K562 (cell line): ENCODE measurements at regions not wholly inside any gene's neighbourhood (a gene's known extent, or its start where the extent isn't known, plus 50 kb on each side); places are given as distances from the start of the nearest gene placed in this dataset.

Experiments
- ATAC-seq: fragments of 200-7000 bp; cut with Tn5 transposase; 3 replicates; pipeline ENCODE4 v1.9.1; 2020; ENCODE audit warnings: moderate library complexity
- BruUV-seq: library from RNA; stranded (reverse); fragments of 400-500 nt; replicated peaks from 2 replicates; lab custom pipeline; 2021; lab: Mats Ljungman, UMichigan
- CTCF ChIA-PET: fragments of 300-600 bp; formaldehyde crosslinking; extraction: SDS; loops from one replicate; lab custom pipeline; 2021; ENCODE audit warnings: low intra/inter-chr PET ratio; lab: Yijun Ruan, JAX
- POLR2A ChIA-PET: fragments of 300-600, 350-650 bp; sonication (Branson Sonifier 250); formaldehyde crosslinking; extraction: SDS; loops from one replicate; lab custom pipeline; 2021; ENCODE audit warnings: antibody characterized with exemption, inconsistent platforms; lab: Yijun Ruan, JAX
- DNase-seq, 4 experiments: peaks; one replicate each; pipeline versions ENCODE4 v3.0.0 to v3.0.0-alpha.2; 2011 to 2018; ENCODE audit warnings: low spot score in 3 of 4, mixed read lengths in 3 of 4; ENCODE audit errors: extremely low read depth in 1 of 4
- FAIRE-seq: peaks from 2 replicates; lab custom pipeline; 2011; peaks lifted over from hg19 to GRCh38; lab: Jason Lieb, UNC
- H2AFZ ChIP-seq: 2 replicates; pipeline ENCODE4 v1.6.0; 2011; ENCODE audit warnings: low read depth, low read length, control low read depth, inconsistent platforms
- H3K27ac ChIP-seq: fragments of 200-600 bp; 3 replicates; pipeline ENCODE4 v1.8.0; 2011; ENCODE audit warnings: low read depth, mild to moderate bottlenecking, control low read depth, inconsistent platforms, low read length, moderate library complexity, mixed read lengths; ENCODE audit errors: extremely low read depth
- H3K27me3 ChIP-seq, 2 experiments: fragments of 300-600 bp in 1 of 2; 2 replicates in 1 of 2; 3 replicates in 1 of 2; pipeline versions ENCODE4 v1.6.0 to v1.8.0; 2011; ENCODE audit warnings: inconsistent platforms in 2 of 2, low read length in 2 of 2, mild to moderate bottlenecking in 1 of 2, mixed read lengths in 1 of 2, moderate library complexity in 1 of 2; ENCODE audit not compliant: control insufficient read depth in 2 of 2, insufficient read depth in 2 of 2
- H3K36me3 ChIP-seq: fragments of 300-600 bp; 3 replicates; pipeline ENCODE4 v1.8.0; 2011; ENCODE audit warnings: mild to moderate bottlenecking, low read length, inconsistent platforms; ENCODE audit not compliant: control insufficient read depth, insufficient read depth
- H3K4me1 ChIP-seq, 2 experiments: fragments of 200-600 bp in 1 of 2; replicated peaks in 1 of 2; 2 replicates in 1 of 2; 3 replicates in 1 of 2; pipeline versions ENCODE4 v1.5.1 to v1.8.0; 2011; ENCODE audit warnings: inconsistent platforms in 2 of 2, low read length in 2 of 2, mild to moderate bottlenecking in 1 of 2, mixed read lengths in 1 of 2, moderate library complexity in 1 of 2; ENCODE audit not compliant: control insufficient read depth in 2 of 2, insufficient read depth in 2 of 2
- H3K4me2 ChIP-seq: 2 replicates; pipeline ENCODE4 v1.6.1; 2011; ENCODE audit warnings: low read length, control low read depth, inconsistent platforms, mixed read lengths; ENCODE audit not compliant: insufficient read depth
- H3K4me3 ChIP-seq: fragments of 200-600 bp; sonication (generic), shearing (Covaris generic); 2 replicates; pipeline ENCODE4 v1.5.1; 2016; ENCODE audit warnings: control low read depth, inconsistent platforms
- H3K79me2 ChIP-seq: fragments of 200-600 bp; 3 replicates; pipeline ENCODE4 v1.8.0; 2011; ENCODE audit warnings: low read length, inconsistent platforms; ENCODE audit not compliant: control insufficient read depth, insufficient read depth
- H3K9ac ChIP-seq, 2 experiments: 2 replicates each; pipeline versions ENCODE4 v1.6.0 to v1.6.1; 2011; ENCODE audit warnings: low read depth in 2 of 2, low read length in 2 of 2, control low read depth in 1 of 2, inconsistent platforms in 1 of 2, mild to moderate bottlenecking in 1 of 2, mixed read lengths in 1 of 2; ENCODE audit not compliant: insufficient read depth in 1 of 2
- H3K9me1 ChIP-seq: one replicate; pipeline ENCODE4 v1.6.0; 2011; ENCODE audit warnings: inconsistent platforms, mild to moderate bottlenecking, low read length, moderate library complexity; ENCODE audit not compliant: control insufficient read depth, insufficient read depth
- H3K9me3 ChIP-seq: replicated peaks from 2 replicates; pipeline ENCODE4 v1.5.1; 2011; ENCODE audit warnings: low read depth, low read length, inconsistent platforms; ENCODE audit not compliant: control insufficient read depth, insufficient read depth
- H4K20me1 ChIP-seq: replicated peaks from 2 replicates; pipeline ENCODE4 v1.6.1; 2011; ENCODE audit warnings: low read length, inconsistent platforms, mixed read lengths; ENCODE audit not compliant: control insufficient read depth, insufficient read depth
- ARID1B ChIP-seq: fragments of 450-650 bp; IDR thresholded peaks from 2 replicates; pipeline ENCODE4 v1.6.1; 2016; ENCODE audit warnings: antibody characterized with exemption, mild to moderate bottlenecking, inconsistent platforms
- ATF3 ChIP-seq, 2 experiments: fragments of 450-650 bp in 1 of 2; sonication (generic) in 1 of 2; formaldehyde crosslinking in 1 of 2; IDR thresholded peaks in 1 of 2; conservative IDR thresholded peaks in 1 of 2; 2 replicates each; pipeline versions ENCODE4 v1.6.1 to v1.8.1; 2016 to 2023; ENCODE audit warnings: mild to moderate bottlenecking in 2 of 2, moderate library complexity in 2 of 2, inconsistent platforms in 1 of 2, missing genetic modification reagents in 1 of 2
- ATF7 ChIP-seq: fragments of 450-650 bp; IDR thresholded peaks from 2 replicates; pipeline ENCODE4 v1.7.1; 2014; ENCODE audit warnings: mild to moderate bottlenecking, moderate library complexity
- CEBPG ChIP-seq, 3 experiments: fragments of 200-800 bp in 1 of 3; sonication (Bioruptor generic) in 1 of 3; sonication (generic) in 1 of 3; formaldehyde crosslinking in 1 of 3; IDR thresholded peaks in 2 of 3; conservative IDR thresholded peaks in 1 of 3; 2 replicates each; pipeline versions ENCODE4 v1.6.1 to v1.8.0; 2016 to 2022; ENCODE audit warnings: missing compliant biosample characterization in 2 of 3, missing genetic modification characterization in 2 of 3, mild to moderate bottlenecking in 1 of 3, missing genetic modification reagents in 1 of 3
- FOXK1 ChIP-seq: sonication (generic); formaldehyde crosslinking; IDR thresholded peaks from 2 replicates; pipeline ENCODE4 v1.8.0; 2022; ENCODE audit warnings: missing genetic modification reagents, mild to moderate bottlenecking, borderline replicate concordance
- GTF2E2 ChIP-seq: fragments of 200-800 bp; sonication (Bioruptor generic); IDR thresholded peaks from 2 replicates; pipeline ENCODE4 v1.6.1; 2016; ENCODE audit warnings: missing genetic modification characterization, missing compliant biosample characterization
- HMGN3 ChIP-seq: IDR thresholded peaks from 2 replicates; pipeline ENCODE4 v1.6.1; 2011; ENCODE audit warnings: borderline replicate concordance, low read depth, mild to moderate bottlenecking, mixed read lengths, low read length; ENCODE audit not compliant: insufficient read length; ENCODE audit errors: extremely low read depth
- SMARCE1 ChIP-seq: fragments of 450-650 bp; IDR thresholded peaks from 2 replicates; pipeline ENCODE4 v1.7.1; 2016; ENCODE audit warnings: mild to moderate bottlenecking
- ZBED1 ChIP-seq: IDR thresholded peaks from 2 replicates; pipeline ENCODE4 v1.6.1; 2014
- ZNF318 ChIP-seq, 2 experiments: fragments of 450-650 bp; IDR thresholded peaks; 2 replicates each; pipeline ENCODE4 v1.6.1; 2016; ENCODE audit warnings: mild to moderate bottlenecking in 2 of 2, borderline replicate concordance in 1 of 2, low read depth in 1 of 2, moderate library complexity in 1 of 2
- WGBS: fragments of 100-300 bp; shearing (Covaris generic); methylation state at CpG from one replicate; pipeline ENCODE4 v1.1.6; 2016; ENCODE audit warnings: low coverage, mixed read lengths; ENCODE audit not compliant: insufficient coverage; ENCODE audit errors: missing lambda C conversion rate; 5-methylcytosine and 5-hydroxymethylcytosine counted together
- in situ Hi-C: fragments of 300-500 bp; cut with MboI; formaldehyde crosslinking; loops from 4 replicates; pipeline ENCODE4 v1.15.0; 2018; ENCODE audit warnings: inconsistent platforms, mixed read lengths
- intact Hi-C: fragments of 100-400 bp; cut with micrococcal nuclease; formaldehyde crosslinking; loops from 2 replicates; pipeline ENCODE4 v1.14.2; 2022

- Histone ChIP-seq H3K9me3 (no peaks in the 10 kb centered on the region), H3K36me3 (no peaks in the 10 kb centered on the region), H3K9me1 (no peaks in the 10 kb centered on the region), H3K9ac (no peak overlapping the region), H3K4me1 (peaks cover 0 to 8% of the 10 kb centered on the region in 2 experiments; a peak in 2 of 5 replicates), H3K27me3 (no peaks in the 10 kb centered on the region), H2AFZ (peak overlapping the region; percentile 24; the same call in 1 of the 2 replicates), H4K20me1 (no peaks in the 10 kb centered on the region), H3K4me2 (no peak overlapping the region), H3K4me3 (no peak overlapping the region), H3K79me2 (no peaks in the 10 kb centered on the region), H3K27ac (peak overlapping the region; percentile 20; the same call in 1 of the 3 replicates)
- ChIA-PET POLR2A (no interaction called here), CTCF (interaction anchor here (1.1 to 1.2 kb wide), 2 partner anchors 92 to 253 kb away, joined by 3 to 4 read pairs; no protein-coding TSS in a partner anchor)
- no TSS peak for BruUV-seq
- DNase-seq, result peak in 1 of 4 experiments; percentile 15
- intact Hi-C loops, result loop anchor here (5.0 kb wide), 1 partner anchor 192 kb away; no protein-coding TSS in a partner anchor
- FAIRE-seq, result no peak
- in situ Hi-C loops, result no loop called here
- peak; percentile 39; the same call in 2 of the 3 replicates for ATAC-seq
- 26% methylated on average over 5 of the region's 5 CpGs for whole genome bisulfite sequencing
- TF ChIP-seq FOXK1 (CRISPR knock-in tag), result no peak
- TF ChIP-seq SMARCE1, result peak; percentile 64; the same call in 1 of the 2 replicates
- peak; percentile 86 for TF ChIP-seq ATF3 (IDR thresholded peaks at IDR 0.05)
- no peak for TF ChIP-seq ATF3 (CRISPR knock-in tag; conservative IDR thresholded peaks at IDR 0.05)
- TF ChIP-seq ZBED1, result no peak
- TF ChIP-seq ARID1B, result peak; percentile 28; the same call in 1 of the 2 replicates
- TF ChIP-seq HMGN3, result no peak
- 0 out of 2 replicates have a peak, but pooled peaks have one; percentile 35 for TF ChIP-seq GTF2E2 (tag)
- peak; percentile 66 for TF ChIP-seq ATF7
- peak in 1 of 2 experiments; percentile 22; a peak in 1 of 4 replicates for TF ChIP-seq ZNF318 (IDR thresholded peaks at IDR 0.05; ENCODE audit: borderline replicate concordance in 1 of 2, low read depth in 1 of 2)
- no peak for TF ChIP-seq CEBPG (CRISPR knock-in tag; IDR thresholded peaks at IDR 0.05)
- peak; percentile 15 to 76; a peak in 3 of 4 replicates for TF ChIP-seq CEBPG (tag; conservative IDR thresholded peaks at IDR 0.05 in 1 of 2, IDR thresholded peaks at IDR 0.05 in 1 of 2)
Observed at GRCh38 chr4:74624351-74625151, 169.8 kb downstream of the BTC start.
